CD4-positive, alpha-beta T cell (primary cell): ENCODE measurements at regions not wholly inside any gene's neighbourhood (a gene's known extent, or its start where the extent isn't known, plus 50 kb on each side); places are given as distances from the start of the nearest gene placed in this dataset.
A peak's percentile ranks its signal among the peaks of the same experiment; 100 is the strongest.

Experiments
- ATAC-seq: fragments of 200-7000 bp; cut with Tn5 transposase; one replicate; pipeline ENCODE4 v1.10.0; 2022; ENCODE audit warnings: mild to moderate bottlenecking; ENCODE audit not compliant: poor library complexity
- CTCF ChIA-PET: fragments of 350-600 bp; sonication (Branson Sonifier 250); formaldehyde crosslinking; loops from one replicate; lab custom pipeline; 2021; ENCODE audit warnings: antibody characterized with exemption, inconsistent platforms; lab: Charles Lee
- POLR2A ChIA-PET: fragments of 350-600 bp; sonication (Branson Sonifier 250); formaldehyde crosslinking; loops from one replicate; lab custom pipeline; 2021; ENCODE audit warnings: antibody characterized with exemption, inconsistent platforms; lab: Charles Lee
- DNase-seq, 14 experiments: peaks; one replicate each; pipeline ENCODE4 v3.0.0-alpha.2; 2013 to 2020; ENCODE audit warnings: mixed read lengths in 2 of 14
- H3K27ac ChIP-seq, 2 donors: one replicate each; pipeline versions ENCODE4 v1.5.1 to v1.7.0; 2013; ENCODE audit warnings: low read length in 2 of 2, low read depth in 1 of 2, mild to moderate bottlenecking in 1 of 2
- H3K27me3 ChIP-seq, 2 experiments: 1 replicate in 1 of 2; 2 replicates in 1 of 2; pipeline versions ENCODE4 v1.6.1 to v1.7.0; 2013; ENCODE audit warnings: low read length in 2 of 2, control low read depth in 1 of 2, mild to moderate bottlenecking in 1 of 2, moderate library complexity in 1 of 2; ENCODE audit not compliant: insufficient read depth in 2 of 2, control insufficient read depth in 1 of 2
- H3K36me3 ChIP-seq: one replicate; pipeline ENCODE4 v1.6.1; 2013; ENCODE audit warnings: low read length, control low read depth; ENCODE audit not compliant: insufficient read depth
- H3K4me1 ChIP-seq: one replicate; pipeline ENCODE4 v1.6.1; 2013; ENCODE audit warnings: low read length, control low read depth; ENCODE audit not compliant: insufficient read depth
- H3K4me3 ChIP-seq: one replicate; pipeline ENCODE4 v1.5.1; 2013; ENCODE audit warnings: mild to moderate bottlenecking, low read length, moderate library complexity
- H3K9me3 ChIP-seq, 2 experiments: 1 replicate in 1 of 2; 2 replicates in 1 of 2; pipeline versions ENCODE4 v1.6.1 to v1.7.0; 2013; ENCODE audit warnings: low read length in 2 of 2, mild to moderate bottlenecking in 2 of 2, control low read depth in 1 of 2, moderate library complexity in 1 of 2; ENCODE audit not compliant: control insufficient read depth in 1 of 2, insufficient read depth in 1 of 2
- H3K27ac Mint-ChIP-seq: one replicate; pipeline ENCODE4 v1.8.0; 2020; ENCODE audit warnings: mixed read lengths
- H3K27me3 Mint-ChIP-seq: one replicate; pipeline ENCODE4 v1.8.0; 2021; ENCODE audit warnings: mixed read lengths
- H3K36me3 Mint-ChIP-seq: one replicate; pipeline ENCODE4 v1.8.0; 2021; ENCODE audit warnings: low read depth, mixed read lengths
- H3K4me1 Mint-ChIP-seq: one replicate; pipeline ENCODE4 v1.8.0; 2021; ENCODE audit warnings: low read depth, mixed read lengths
- H3K4me3 Mint-ChIP-seq: one replicate; pipeline ENCODE4 v1.8.0; 2020; ENCODE audit warnings: mild to moderate bottlenecking, mixed read lengths
- H3K9me3 Mint-ChIP-seq: one replicate; pipeline ENCODE4 v1.8.0; 2020; ENCODE audit warnings: mixed read lengths
- intact Hi-C, 2 experiments: fragments of 100-400 bp; cut with DNase I in 1 of 2; cut with micrococcal nuclease in 1 of 2; formaldehyde crosslinking; loops; one replicate each; pipeline versions ENCODE4 v1.15.1 to v1.9.0; 2023 to 2025; cut with DNase I, micrococcal nuclease
- TF ChIP-seq, protein P1 (sequence below): fragments of 200-600 bp; IDR thresholded peaks from one replicate; pipeline ENCODE4 v1.8.0; 2022; ENCODE audit warnings: antibody characterized with exemption, mild to moderate bottlenecking

- Histone ChIP-seq H3K27me3 (peaks cover 0 to 10% of the 10 kb centered on the region in 2 experiments), H3K4me1 (no peaks in the 10 kb centered on the region), H3K4me3 (no peak overlapping the region), H3K27ac (no peak overlapping the region), H3K9me3 (peaks cover 0 to 10% of the 10 kb centered on the region in 2 experiments), H3K36me3 (no peaks in the 10 kb centered on the region)
- H3K4me3 Mint-ChIP-seq, result no peak overlapping the region
- ATAC-seq (no peak), DNase-seq (no peak)
- peaks cover 35% of the 10 kb centered on the region for H3K27me3 Mint-ChIP-seq
- no peaks in the 10 kb centered on the region for H3K4me1 Mint-ChIP-seq
- TF ChIP-seq, protein P1, sequence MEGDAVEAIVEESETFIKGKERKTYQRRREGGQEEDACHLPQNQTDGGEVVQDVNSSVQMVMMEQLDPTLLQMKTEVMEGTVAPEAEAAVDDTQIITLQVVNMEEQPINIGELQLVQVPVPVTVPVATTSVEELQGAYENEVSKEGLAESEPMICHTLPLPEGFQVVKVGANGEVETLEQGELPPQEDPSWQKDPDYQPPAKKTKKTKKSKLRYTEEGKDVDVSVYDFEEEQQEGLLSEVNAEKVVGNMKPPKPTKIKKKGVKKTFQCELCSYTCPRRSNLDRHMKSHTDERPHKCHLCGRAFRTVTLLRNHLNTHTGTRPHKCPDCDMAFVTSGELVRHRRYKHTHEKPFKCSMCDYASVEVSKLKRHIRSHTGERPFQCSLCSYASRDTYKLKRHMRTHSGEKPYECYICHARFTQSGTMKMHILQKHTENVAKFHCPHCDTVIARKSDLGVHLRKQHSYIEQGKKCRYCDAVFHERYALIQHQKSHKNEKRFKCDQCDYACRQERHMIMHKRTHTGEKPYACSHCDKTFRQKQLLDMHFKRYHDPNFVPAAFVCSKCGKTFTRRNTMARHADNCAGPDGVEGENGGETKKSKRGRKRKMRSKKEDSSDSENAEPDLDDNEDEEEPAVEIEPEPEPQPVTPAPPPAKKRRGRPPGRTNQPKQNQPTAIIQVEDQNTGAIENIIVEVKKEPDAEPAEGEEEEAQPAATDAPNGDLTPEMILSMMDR, result no peak
- ChIA-PET POLR2A (no interaction called here), CTCF (no interaction called here)
- no peaks in the 10 kb centered on the region for H3K9me3 Mint-ChIP-seq
- no peak overlapping the region for H3K27ac Mint-ChIP-seq
- no peaks in the 10 kb centered on the region for H3K36me3 Mint-ChIP-seq
- intact Hi-C loops, result no loop called here
Observed at GRCh38 chr11:70646272-70647049, 248.1 kb downstream of the CTTN start.

DNA sequence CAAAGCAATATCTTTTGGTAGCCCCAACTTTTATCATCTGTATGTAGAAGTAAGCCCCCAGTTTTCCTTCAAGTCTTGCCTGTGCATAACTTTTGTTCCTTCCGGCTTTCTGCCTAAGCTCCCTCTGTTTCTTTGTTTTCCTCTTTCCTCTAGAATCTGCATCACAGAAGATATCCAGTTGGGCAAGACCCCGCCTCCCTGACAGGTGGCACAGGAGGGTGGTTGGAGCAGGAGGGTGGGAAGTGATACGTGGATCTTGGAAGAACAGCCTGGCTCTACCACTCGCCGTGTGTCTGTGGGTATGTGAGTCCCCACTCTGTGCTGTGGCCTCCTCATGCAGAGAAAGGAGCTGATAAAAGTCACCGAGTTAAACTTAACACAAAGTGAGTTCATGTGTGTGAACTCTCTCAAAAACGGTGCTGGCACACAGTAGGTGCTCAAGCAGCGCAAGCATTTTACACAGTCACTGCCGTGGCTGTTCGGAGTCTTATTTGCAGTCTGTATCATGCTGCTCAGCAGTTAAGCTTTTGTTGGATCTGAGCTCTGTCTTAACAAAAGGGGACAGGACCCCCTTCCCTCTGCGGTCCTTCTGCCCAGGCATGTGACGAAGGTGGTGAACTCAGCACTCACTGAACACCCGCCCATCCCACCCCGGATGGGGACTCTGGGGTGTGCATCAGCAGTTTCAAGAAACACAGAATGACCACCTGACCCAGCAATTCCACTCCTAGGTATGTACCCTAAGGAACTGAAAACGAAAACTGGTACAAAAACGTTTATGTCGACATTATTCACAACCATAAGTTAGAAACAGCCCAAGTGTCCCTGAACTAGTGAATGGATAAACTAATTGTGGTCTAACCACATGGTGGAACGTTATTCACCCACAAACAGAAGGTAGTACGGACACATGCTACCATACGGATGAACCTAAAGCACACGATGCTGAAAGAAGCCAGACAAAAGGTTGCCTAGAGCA is 249.1 kb downstream of the CTTN start:
- H3K4me3 ChIP-seq, result no peak overlapping the region
- ChIA-PET POLR2A (no interaction called here), CTCF (no interaction called here)
- Mint-ChIP-seq H3K36me3 (no peaks in the 10 kb centered on the region), H3K4me3 (no peak overlapping the region), H3K27ac (no peak overlapping the region), H3K27me3 (peaks cover 31% of the 10 kb centered on the region), H3K9me3 (no peaks in the 10 kb centered on the region), H3K4me1 (no peaks in the 10 kb centered on the region)
- intact Hi-C loops, result no loop called here
- no peak for DNase-seq
- peaks cover 0 to 10% of the 10 kb centered on the region in 2 experiments for H3K9me3 ChIP-seq
- H3K27ac ChIP-seq, result no peak overlapping the region
- H3K4me1 ChIP-seq, result no peaks in the 10 kb centered on the region
- H3K27me3 ChIP-seq, result no peaks in the 10 kb centered on the region
- TF ChIP-seq, protein P1, result no peak
- no peak for ATAC-seq
- no peaks in the 10 kb centered on the region for H3K36me3 ChIP-seq

DNA sequence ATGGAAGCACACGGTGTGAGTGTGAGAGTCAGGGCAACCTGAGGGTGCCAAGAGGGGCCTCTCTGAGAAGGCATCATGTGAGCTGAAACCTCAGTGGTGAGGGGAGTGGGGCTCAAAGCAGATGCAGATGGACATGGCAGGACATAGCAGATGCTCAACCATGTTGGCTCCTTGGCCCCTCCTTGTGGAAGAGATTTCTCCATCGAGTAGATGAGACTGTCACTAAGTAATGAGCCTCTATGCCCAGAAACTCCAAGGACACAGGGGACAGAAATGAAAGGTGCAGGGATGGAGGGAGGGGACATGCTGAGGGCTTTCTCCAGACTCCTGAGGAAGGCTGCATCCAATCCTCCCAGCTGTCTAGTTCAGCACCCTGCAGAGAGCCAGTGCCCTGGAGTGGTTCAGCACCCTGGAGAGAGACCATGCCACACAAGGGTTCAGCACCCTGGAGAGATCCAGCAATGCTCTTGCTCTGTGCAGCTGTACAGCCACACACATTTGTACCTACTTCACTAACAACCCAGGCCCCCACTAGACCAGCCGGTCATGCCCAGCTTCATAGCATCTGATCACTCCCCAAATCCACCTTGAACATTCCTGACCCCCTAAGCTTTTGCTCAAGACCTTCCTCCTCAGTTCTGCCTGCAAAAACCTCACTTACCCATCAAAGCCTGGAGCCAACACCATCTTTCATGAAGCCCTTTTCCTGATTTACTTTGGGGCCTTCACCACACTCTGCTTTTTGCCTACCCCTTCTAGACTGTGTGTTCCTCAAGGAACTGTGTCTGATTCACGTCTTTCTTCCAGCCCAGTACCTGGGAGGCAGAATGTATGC is 252.0 kb downstream of the CTTN start:
- intact Hi-C loops, result no loop called here
- H3K27me3 ChIP-seq, result no peaks in the 10 kb centered on the region
- Mint-ChIP-seq H3K9me3 (no peaks in the 10 kb centered on the region), H3K36me3 (no peaks in the 10 kb centered on the region), H3K4me3 (no peak overlapping the region), H3K27ac (no peak overlapping the region), H3K27me3 (peaks cover 13% of the 10 kb centered on the region), H3K4me1 (no peaks in the 10 kb centered on the region)
- POLR2A ChIA-PET, result no interaction called here
- no peaks in the 10 kb centered on the region for H3K36me3 ChIP-seq
- DNase-seq (peak in 8 of 14 experiments; percentile 6 to 43 (median 10)), ATAC-seq (no peak)
- no peaks in the 10 kb centered on the region for H3K4me1 ChIP-seq
- no peak overlapping the region for H3K27ac ChIP-seq
- peaks cover 0 to 10% of the 10 kb centered on the region in 2 experiments for H3K9me3 ChIP-seq
- CTCF ChIA-PET, result no interaction called here
- H3K4me3 ChIP-seq, result no peak overlapping the region
- TF ChIP-seq, protein P1, result no peak
